H9 (cell line): ENCODE measurements at regions not wholly inside any gene's neighbourhood (a gene's known extent, or its start where the extent isn't known, plus 50 kb on each side); places are given as distances from the start of the nearest gene placed in this dataset.

Experiments used
- DNase-seq: peaks from one replicate; pipeline ENCODE4 v3.0.0-alpha.2; 2017
- H2AFZ ChIP-seq: one replicate; pipeline ENCODE4 v1.6.1; 2013; ENCODE audit warnings: mild to moderate bottlenecking, low read length, control low read depth, moderate library complexity
- H2AK5ac ChIP-seq: 2 replicates; pipeline ENCODE4 v1.6.1; 2013; ENCODE audit warnings: low read length, control low read depth, mixed read lengths; ENCODE audit not compliant: insufficient read length
- H2BK120ac ChIP-seq: one replicate; pipeline ENCODE4 v1.6.1; 2013; ENCODE audit warnings: low read depth, mild to moderate bottlenecking, low read length, control low read depth, inconsistent platforms; ENCODE audit not compliant: poor library complexity, severe bottlenecking
- H2BK12ac ChIP-seq: 2 replicates; pipeline ENCODE4 v1.6.1; 2013; ENCODE audit warnings: low read length, control low read depth, mixed read lengths, low read depth; ENCODE audit not compliant: insufficient read length
- H2BK15ac ChIP-seq: 2 replicates; pipeline ENCODE4 v1.6.1; 2013; ENCODE audit warnings: low read depth, low read length, control low read depth
- H2BK20ac ChIP-seq: one replicate; pipeline ENCODE4 v1.6.1; 2013; ENCODE audit warnings: low read depth, mild to moderate bottlenecking, low read length, control low read depth, inconsistent platforms; ENCODE audit not compliant: poor library complexity, severe bottlenecking
- H2BK5ac ChIP-seq: 2 replicates; pipeline ENCODE4 v1.6.1; 2013; ENCODE audit warnings: low read length, control low read depth, mixed read lengths; ENCODE audit not compliant: insufficient read length
- H3K14ac ChIP-seq: 2 replicates; pipeline ENCODE4 v1.6.1; 2013; ENCODE audit warnings: low read length, control low read depth; ENCODE audit not compliant: insufficient read depth
- H3K18ac ChIP-seq: 2 replicates; pipeline ENCODE4 v1.6.1; 2013; ENCODE audit warnings: low read depth, mild to moderate bottlenecking, mixed read lengths, low read length, control low read depth; ENCODE audit not compliant: insufficient read length
- H3K23ac ChIP-seq: 2 replicates; pipeline ENCODE4 v1.6.1; 2013; ENCODE audit warnings: low read length, control low read depth, mixed read lengths, low read depth; ENCODE audit not compliant: insufficient read length
- H3K23me2 ChIP-seq: 2 replicates; pipeline ENCODE4 v1.6.1; 2013; ENCODE audit warnings: low read depth, mild to moderate bottlenecking, mixed read lengths, low read length, control low read depth; ENCODE audit not compliant: insufficient read length, poor library complexity, severe bottlenecking
- H3K27ac ChIP-seq: 2 replicates; pipeline ENCODE4 v1.5.1; 2013; ENCODE audit warnings: low read length, control low read depth, mixed read lengths, low read depth; ENCODE audit not compliant: insufficient read length
- H3K27me3 ChIP-seq: 2 replicates; pipeline ENCODE4 v1.6.1; 2013; ENCODE audit warnings: low read length, control low read depth, inconsistent platforms; ENCODE audit not compliant: insufficient read depth
- H3K4ac ChIP-seq: 2 replicates; pipeline ENCODE4 v1.6.1; 2013; ENCODE audit warnings: low read depth, mild to moderate bottlenecking, control low read depth, inconsistent platforms, low read length, moderate library complexity
- H3K4me1 ChIP-seq: 2 replicates; pipeline ENCODE4 v1.6.1; 2013; ENCODE audit warnings: low read length, control low read depth, inconsistent platforms; ENCODE audit not compliant: insufficient read depth
- H3K4me2 ChIP-seq: 2 replicates; pipeline ENCODE4 v1.6.1; 2013; ENCODE audit warnings: low read length, control low read depth, mixed read lengths; ENCODE audit not compliant: insufficient read length, insufficient read depth
- H3K56ac ChIP-seq: 2 replicates; pipeline ENCODE4 v1.6.1; 2013; ENCODE audit warnings: low read depth, mild to moderate bottlenecking, mixed read lengths, low read length, control low read depth; ENCODE audit not compliant: insufficient read length
- H3K79me1 ChIP-seq: 2 replicates; pipeline ENCODE4 v1.6.1; 2013; ENCODE audit warnings: low read depth, mild to moderate bottlenecking, moderate library complexity, low read length, control low read depth, inconsistent platforms; ENCODE audit not compliant: insufficient read depth, poor library complexity, severe bottlenecking
- H3K79me2 ChIP-seq: 2 replicates; pipeline ENCODE4 v1.6.1; 2013; ENCODE audit warnings: low read length, control low read depth, inconsistent platforms; ENCODE audit not compliant: insufficient read depth
- H3K9ac ChIP-seq: 2 replicates; pipeline ENCODE4 v1.6.1; 2013; ENCODE audit warnings: low read length, control low read depth, mixed read lengths; ENCODE audit not compliant: insufficient read length; ENCODE audit errors: extremely low read depth
- H3K9me3 ChIP-seq: one replicate; pipeline ENCODE4 v1.6.1; 2013; ENCODE audit warnings: low read depth, low read length, inconsistent platforms; ENCODE audit not compliant: control insufficient read depth
- H3T11ph ChIP-seq: one replicate; pipeline ENCODE4 v1.6.1; 2013; ENCODE audit warnings: mild to moderate bottlenecking, low read length, control low read depth, inconsistent platforms
- H4K20me1 ChIP-seq: one replicate; pipeline ENCODE4 v1.6.1; 2013; ENCODE audit not compliant: control insufficient read depth, insufficient read length, insufficient read depth
- H4K5ac ChIP-seq: 2 replicates; pipeline ENCODE4 v1.6.1; 2013; ENCODE audit warnings: low read depth, mild to moderate bottlenecking, mixed read lengths, low read length, control low read depth; ENCODE audit not compliant: insufficient read length
- H4K8ac ChIP-seq: replicated peaks from 2 replicates; pipeline ENCODE4 v1.6.1; 2013; ENCODE audit warnings: low read length, control low read depth, mixed read lengths, low read depth; ENCODE audit not compliant: insufficient read length
- H4K91ac ChIP-seq: 2 replicates; pipeline ENCODE4 v1.6.1; 2013; ENCODE audit warnings: low read depth, mild to moderate bottlenecking, moderate library complexity, mixed read lengths, low read length, control low read depth; ENCODE audit not compliant: insufficient read length
- H3K27ac Mint-ChIP-seq, 3 experiments: 2 replicates in 2 of 3; 3 replicates in 1 of 3; pipeline ENCODE4 v1.8.0; 2020 to 2021; ENCODE audit warnings: mixed read lengths in 3 of 3, mild to moderate bottlenecking in 1 of 3, moderate library complexity in 1 of 3
- H3K27me3 Mint-ChIP-seq: 2 replicates; pipeline ENCODE4 v1.8.0; 2021; ENCODE audit warnings: low read depth, mild to moderate bottlenecking, moderate library complexity, mixed read lengths
- H3K36me3 Mint-ChIP-seq, 3 experiments: 2 replicates in 2 of 3; 3 replicates in 1 of 3; pipeline ENCODE4 v1.8.0; 2020 to 2021; ENCODE audit warnings: low read depth in 3 of 3, mixed read lengths in 3 of 3; ENCODE audit not compliant: insufficient read depth in 1 of 3
- H3K4me1 Mint-ChIP-seq, 2 experiments: 2 replicates each; pipeline ENCODE4 v1.8.0; 2020; ENCODE audit warnings: mixed read lengths in 2 of 2
- H3K4me3 Mint-ChIP-seq, 2 experiments: 2 replicates in 1 of 2; 3 replicates in 1 of 2; pipeline ENCODE4 v1.8.0; 2020 to 2021; ENCODE audit warnings: mild to moderate bottlenecking in 2 of 2, mixed read lengths in 2 of 2, moderate library complexity in 1 of 2
- H3K9me3 Mint-ChIP-seq, 2 experiments: 2 replicates in 1 of 2; 3 replicates in 1 of 2; pipeline ENCODE4 v1.8.0; 2020; ENCODE audit warnings: mild to moderate bottlenecking in 2 of 2, mixed read lengths in 2 of 2, moderate library complexity in 1 of 2
- CTCF ChIP-seq: fragments of 200-600 bp; sonication (generic); conservative IDR thresholded peaks from 3 replicates; pipeline ENCODE4 v1.8.0; 2021; ENCODE audit warnings: antibody characterized with exemption, mild to moderate bottlenecking
- WGBS: extraction: QIAGEN DNeasy Blood & Tissue Kit; methylation state at CpG from one replicate; pipeline ENCODE4 v1.1.7; 2013; ENCODE audit warnings: missing lambda C conversion rate, low lambda C conversion rate, mixed read lengths; ENCODE audit not compliant: insufficient read length; ENCODE audit errors: extremely low coverage; 5-methylcytosine and 5-hydroxymethylcytosine counted together

GRCh38 chr3:82081351-82081750 is 319.9 kb upstream of the GBE1 start:
- H2AFZ ChIP-seq, result no peak overlapping the region
- no peak overlapping the region for H2BK12ac ChIP-seq
- WGBS, result no CpG with 5 or more reads among the region's 2 CpGs
- H3K56ac ChIP-seq, result no peak overlapping the region
- no peaks in the 10 kb centered on the region for H3K23me2 ChIP-seq
- H3K18ac ChIP-seq, result no peak overlapping the region
- no peak overlapping the region for H4K5ac ChIP-seq
- H3K79me1 ChIP-seq, result no peaks in the 10 kb centered on the region
- no peak overlapping the region for H4K91ac ChIP-seq
- no peak overlapping the region for H3K14ac ChIP-seq
- no peak overlapping the region for H3K27ac ChIP-seq
- H3K36me3 Mint-ChIP-seq, result no peaks in the 10 kb centered on the region
- no peaks in the 10 kb centered on the region for H3K27me3 ChIP-seq
- no peak overlapping the region for H2BK5ac ChIP-seq
- no peak for TF ChIP-seq CTCF
- H3K23ac ChIP-seq, result no peak overlapping the region
- H3K4ac ChIP-seq, result no peak overlapping the region
- H3K4me2 ChIP-seq, result no peak overlapping the region
- no peak overlapping the region for H3K4me3 Mint-ChIP-seq
- no peaks in the 10 kb centered on the region for H4K20me1 ChIP-seq
- H3K27me3 Mint-ChIP-seq, result no peaks in the 10 kb centered on the region
- H3K4me1 Mint-ChIP-seq, result peaks cover 40 to 45% of the 10 kb centered on the region in 2 experiments
- no peak overlapping the region for H4K8ac ChIP-seq
- H3K4me1 ChIP-seq, result peaks cover 6% of the 10 kb centered on the region
- H2AK5ac ChIP-seq, result no peak overlapping the region
- H3K79me2 ChIP-seq, result no peaks in the 10 kb centered on the region
- H3K27ac Mint-ChIP-seq, result no peak overlapping the region
- no peak overlapping the region for H2BK15ac ChIP-seq
- no peak overlapping the region for H2BK20ac ChIP-seq
- DNase-seq, result no peak
- H3K9ac ChIP-seq, result no peak overlapping the region
- no peak overlapping the region for H2BK120ac ChIP-seq
- no peaks in the 10 kb centered on the region for H3K9me3 Mint-ChIP-seq
- no peaks in the 10 kb centered on the region for H3K9me3 ChIP-seq
- no peak overlapping the region for H3T11ph ChIP-seq
